ENCODE measurements at regions not wholly inside any gene's neighbourhood (a gene's known extent, or its start where the extent isn't known, plus 50 kb on each side); places are given as distances from the start of the nearest gene placed in this dataset.
A peak's percentile ranks its signal among the peaks of the same experiment; 100 is the strongest.

DNA sequence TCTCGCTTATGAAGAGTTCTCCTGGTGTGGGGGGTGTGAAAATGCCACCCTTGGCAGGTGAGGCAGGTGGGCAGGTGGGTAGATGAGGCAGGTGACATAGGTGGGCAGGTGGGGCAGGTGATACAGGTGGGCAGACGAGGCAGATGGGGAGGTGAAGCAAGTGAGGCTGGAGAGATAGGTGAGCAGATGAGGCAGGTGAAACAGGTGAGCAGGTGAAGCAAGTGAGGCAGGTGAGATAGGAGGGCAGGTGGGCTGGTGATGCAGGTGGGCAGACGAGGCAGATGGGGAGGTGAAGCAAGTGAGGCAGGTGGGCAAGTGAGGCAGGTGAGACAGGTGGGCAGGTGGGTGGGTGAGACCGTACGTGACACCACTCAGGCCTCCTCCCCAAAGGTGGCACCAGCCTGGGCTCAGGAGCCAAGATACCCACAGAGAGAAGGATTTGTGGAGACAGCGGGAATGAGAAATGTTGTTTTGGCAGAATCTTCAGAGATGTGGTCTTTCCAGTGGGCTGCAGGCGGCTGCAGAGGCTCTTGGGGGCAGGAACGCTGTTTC is 232.3 kb upstream of the MYT1L start:
- intact Hi-C loops (cut with DNase I) = no loop called here
- peak in 1 of 42 donors; percentile 29 for DNase-seq

DNA sequence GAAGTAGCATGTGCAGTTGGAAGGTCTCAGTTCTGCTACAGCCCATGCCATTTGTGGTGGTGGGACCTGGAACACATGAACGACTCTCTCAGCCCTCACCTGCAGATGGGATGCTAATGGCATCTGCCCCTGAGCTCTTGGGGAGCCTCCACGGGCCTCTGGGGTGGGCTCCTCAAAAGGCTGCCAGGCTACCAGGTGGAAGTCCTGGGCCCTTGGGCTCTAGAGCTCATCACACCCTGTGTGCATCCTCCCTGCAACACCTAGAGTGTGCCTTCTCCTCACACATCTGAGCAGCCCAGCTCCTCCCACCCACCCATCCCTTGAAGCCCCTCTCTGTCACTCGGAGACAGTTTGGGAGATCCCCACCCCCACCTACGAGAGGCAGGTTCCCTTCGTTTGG is 231.8 kb upstream of the MYT1L start:
- no peak for DNase-seq
- intact Hi-C loops (cut with DNase I) = no loop called here

DNA sequence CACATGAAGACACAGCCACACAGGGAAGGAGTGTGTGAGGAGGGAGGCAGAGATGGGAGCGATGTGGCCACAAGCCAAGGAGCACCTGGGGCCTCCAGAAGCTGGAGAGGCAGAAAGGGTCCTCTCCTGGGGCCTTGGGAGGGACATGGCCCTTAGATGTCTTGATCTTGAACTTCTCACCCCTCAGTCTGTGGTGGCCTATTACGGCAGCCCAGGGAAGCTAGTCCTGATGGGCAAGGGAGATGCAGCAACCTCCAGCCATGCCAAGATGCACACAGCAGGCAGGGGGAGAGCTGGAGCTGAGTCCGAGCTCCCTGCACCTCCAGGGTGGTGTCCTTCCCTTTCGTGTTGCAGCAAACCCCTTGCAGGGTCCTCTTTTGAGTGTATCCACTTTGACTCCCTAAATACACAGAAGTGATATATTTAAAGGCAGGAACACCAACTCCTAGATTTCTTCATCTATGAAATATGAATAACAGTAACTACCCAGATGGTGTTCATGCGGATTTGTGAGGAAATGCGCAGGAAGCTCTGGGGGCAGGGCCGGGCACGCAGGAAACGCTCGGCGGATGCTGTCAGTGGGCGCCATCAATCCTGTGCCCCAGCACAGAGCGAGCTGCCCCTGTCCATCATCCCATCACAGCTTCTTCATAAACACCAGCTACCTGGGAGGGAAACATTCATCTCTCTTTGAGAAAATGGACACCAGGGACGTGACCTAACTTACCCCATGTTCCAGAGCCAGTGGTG is 230.4 kb upstream of the MYT1L start:
- DNase-seq = peak in 1 of 42 donors; percentile 12
- intact Hi-C loops (cut with DNase I) = no loop called here

DNA sequence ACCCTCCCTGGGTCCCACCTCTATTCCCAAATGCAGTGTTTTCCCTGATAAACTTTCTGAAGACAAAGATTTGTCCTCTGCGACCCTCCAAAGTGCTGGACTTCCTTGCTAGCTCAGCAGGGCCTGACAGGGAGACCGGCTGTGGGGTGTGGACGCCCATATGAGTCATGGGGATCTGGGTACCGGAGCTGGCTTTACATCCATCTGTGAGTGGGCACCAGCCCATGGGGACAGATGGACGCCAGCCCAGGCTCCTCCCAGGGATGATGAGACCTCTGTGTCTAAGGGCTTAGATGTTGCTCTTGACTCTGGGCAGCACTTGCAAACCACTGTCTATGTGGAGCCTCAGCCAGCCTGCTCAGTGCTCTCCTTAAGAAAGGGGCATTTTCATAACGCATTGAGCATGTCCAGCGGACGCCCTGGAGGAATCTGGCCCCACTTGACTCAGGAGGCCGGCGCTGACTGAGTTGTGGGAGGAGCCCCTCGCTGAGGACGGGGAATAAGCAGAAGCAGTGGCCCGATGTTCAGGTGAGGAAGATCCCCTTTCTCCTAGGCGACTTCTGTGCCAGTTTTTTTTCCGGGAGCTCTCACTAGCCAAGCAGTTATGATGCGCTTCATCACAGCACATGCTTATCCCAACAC is 229.4 kb upstream of the MYT1L start:
- intact Hi-C loops (cut with DNase I) = no loop called here
- DNase-seq = peak in 2 of 42 donors; percentile 6 to 26

DNA sequence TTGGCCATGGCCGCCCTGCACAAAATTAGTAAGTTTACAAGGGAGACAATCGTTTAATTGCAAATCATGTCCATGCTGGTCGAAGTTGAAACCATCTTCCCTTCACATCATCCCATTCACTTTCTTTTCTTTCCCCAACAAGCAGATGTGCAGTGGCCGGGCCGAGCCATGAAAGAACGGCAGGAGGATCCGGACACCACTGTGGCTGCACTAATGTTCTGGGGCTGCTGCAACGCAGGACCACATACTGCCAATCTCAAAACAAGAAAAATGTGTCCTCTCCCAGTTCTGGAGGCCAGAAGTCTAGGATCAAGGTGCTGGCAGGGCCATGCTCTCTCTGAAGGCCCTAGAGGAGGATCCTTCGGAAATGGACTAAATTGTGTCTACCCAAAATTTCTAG is 227.4 kb upstream of the MYT1L start:
- intact Hi-C loops (cut with DNase I) = no loop called here
- DNase-seq = peak in 2 of 42 donors; percentile 18

DNA sequence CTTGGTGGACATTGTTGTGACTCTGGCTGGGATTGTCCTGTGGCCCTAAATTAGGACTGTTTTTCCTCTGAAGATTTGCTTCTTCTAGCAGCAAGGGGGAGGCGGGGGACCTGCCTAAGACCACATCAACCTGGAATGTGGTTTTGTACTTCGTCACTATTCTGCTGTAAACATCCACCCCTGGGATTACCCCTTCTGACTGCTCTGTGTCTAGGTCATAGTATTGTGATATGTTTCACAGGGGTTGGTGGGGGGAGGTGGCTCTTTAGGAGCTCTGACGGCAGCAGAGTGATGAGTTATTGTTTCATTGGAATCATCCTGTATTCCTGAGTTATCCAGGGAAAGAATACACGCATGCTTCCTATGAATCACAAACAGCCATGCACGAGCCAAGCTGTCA is 226.4 kb upstream of the MYT1L start:
- DNase-seq = no peak
- intact Hi-C loops (cut with DNase I) = no loop called here

DNA sequence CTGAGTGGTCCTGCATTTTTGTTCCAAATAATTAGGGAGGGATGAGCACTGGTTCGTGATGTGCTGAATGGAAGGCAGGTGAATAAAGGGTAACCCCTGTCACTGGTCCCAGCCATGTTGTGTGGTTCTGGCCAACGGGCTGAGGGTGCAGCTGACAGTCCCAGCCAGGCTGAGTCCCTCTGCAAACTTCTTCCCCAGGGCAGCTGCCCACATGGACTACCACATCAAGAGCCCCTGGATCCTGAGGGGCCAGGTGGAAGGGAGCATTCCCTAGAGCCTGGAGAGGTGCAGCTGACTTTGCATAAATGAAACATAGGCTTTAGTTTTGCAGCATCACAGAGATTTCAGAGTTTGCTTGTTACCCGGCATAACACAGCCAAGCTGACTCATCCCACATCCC is 219.8 kb upstream of the MYT1L start:
- intact Hi-C loops (cut with DNase I) = no loop called here
- DNase-seq = no peak

DNA sequence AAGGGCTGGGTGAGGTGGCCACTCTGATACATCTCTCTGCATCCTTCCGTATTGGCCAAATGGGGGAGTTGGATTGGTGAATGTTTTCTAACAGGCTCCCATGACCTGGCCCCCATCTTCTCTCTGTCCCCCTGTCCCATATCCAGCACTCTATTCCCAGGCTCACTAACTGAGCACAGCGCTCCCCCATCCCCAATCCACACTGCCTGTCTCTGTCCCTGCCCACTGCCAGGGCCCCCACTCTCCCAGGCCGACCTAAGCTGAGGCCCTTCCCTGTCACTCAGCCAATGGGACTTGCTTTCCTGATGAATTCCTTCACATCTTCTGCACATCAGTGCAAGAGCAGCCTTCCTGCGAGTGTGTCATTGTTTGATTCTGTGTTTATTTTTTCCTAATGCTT is 216.8 kb upstream of the MYT1L start:
- intact Hi-C loops (cut with DNase I) = no loop called here
- peak in 1 of 42 donors; percentile 27 for DNase-seq

DNA sequence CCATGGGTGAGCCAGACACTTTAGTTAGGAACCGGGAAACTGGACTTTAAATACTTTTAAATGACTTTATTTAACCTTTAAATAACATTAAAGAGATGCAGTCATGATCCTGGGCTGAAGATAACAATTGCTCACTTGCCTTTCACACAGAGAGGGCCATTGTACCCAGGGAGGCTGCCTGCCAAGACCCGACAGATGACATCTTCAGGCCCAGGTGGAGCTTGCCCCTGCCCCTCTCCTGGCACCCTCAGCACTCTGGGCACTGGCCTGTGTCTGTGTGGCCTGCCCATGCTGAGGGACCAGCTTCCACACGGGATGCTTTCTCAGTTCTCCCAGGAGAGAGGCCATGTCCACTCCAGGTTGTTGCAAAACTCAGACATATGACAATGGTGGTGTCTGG is 216.4 kb upstream of the MYT1L start:
- peak; percentile 33 to 88 (median 70) for DNase-seq
- intact Hi-C loops (cut with DNase I) = no loop called here

DNA sequence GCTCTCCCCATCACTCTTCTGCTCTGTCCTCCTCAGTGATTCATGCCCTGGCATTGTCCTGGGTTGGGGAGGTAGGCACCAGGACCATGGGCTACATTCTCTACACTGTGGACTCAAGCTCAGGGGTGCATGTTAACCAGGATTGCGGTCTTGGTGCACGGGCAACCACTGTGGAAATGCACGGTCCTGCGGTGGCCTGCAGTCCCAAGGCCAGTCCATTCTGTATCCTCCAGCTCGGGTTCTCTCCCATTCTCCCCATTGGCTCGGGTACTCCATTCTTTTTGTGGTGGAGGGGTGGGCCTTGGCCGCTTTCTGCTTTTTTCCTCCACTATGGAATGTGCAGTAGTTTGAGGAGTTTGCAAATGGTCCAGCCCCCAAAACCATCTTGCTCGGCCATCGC is 215.0 kb upstream of the MYT1L start:
- DNase-seq = no peak
- intact Hi-C loops (cut with DNase I) = no loop called here

DNA sequence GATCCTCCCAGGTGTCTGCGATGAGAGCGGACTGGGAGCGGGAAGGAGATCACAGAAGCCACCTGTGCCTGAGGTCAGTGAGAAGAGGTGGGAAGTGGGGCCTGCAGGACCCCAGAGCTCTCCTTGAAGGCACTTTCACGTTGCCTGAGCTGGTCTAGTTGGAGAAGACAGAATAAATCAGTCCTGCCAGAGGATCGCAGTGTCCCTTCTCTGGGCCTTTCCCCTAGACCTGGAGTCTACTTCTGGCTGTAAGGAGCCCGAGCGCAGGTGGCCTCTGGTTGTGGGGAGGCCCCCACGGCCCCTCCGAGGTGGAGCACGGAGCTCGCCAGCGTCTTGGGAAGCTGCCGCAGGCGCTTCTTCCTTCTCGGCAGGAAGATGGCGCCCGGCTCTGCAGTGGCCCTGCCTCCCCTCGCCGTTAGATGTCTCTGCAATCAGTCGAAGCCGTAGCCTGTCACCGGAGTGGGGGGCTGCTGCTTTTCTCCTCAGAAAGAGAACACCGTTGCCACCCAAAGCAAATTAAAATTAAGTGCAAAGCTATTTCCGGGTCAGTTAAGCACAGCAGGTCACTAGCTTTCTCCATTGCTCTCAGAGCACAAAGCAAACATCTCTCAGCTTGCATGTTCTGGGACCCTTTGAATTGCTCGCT is 212.0 kb upstream of the MYT1L start:
- intact Hi-C loops (cut with DNase I) = no loop called here
- DNase-seq = peak in 38 of 42 donors; percentile 25 to 73 (median 56)

DNA sequence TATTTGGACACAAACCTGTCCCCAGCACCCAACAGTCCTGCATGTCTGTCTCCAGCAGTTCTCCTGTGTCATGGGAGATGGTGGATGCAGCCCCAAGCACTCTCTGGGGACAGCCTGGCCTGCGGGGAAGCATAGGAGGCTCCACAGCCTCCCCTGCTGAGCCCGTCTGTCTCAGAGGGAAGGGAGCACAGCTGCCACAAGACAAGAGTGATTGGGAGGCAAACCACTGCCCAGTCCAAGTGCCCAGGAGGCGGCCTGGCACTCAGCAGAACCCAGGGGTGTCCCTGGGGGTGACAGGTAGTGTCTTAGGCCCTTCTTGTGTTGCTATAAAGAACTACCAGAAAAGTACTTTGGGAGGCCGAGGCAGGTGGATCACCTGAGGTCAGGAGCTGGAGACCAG is 211.2 kb upstream of the MYT1L start:
- no peak for DNase-seq

DNA sequence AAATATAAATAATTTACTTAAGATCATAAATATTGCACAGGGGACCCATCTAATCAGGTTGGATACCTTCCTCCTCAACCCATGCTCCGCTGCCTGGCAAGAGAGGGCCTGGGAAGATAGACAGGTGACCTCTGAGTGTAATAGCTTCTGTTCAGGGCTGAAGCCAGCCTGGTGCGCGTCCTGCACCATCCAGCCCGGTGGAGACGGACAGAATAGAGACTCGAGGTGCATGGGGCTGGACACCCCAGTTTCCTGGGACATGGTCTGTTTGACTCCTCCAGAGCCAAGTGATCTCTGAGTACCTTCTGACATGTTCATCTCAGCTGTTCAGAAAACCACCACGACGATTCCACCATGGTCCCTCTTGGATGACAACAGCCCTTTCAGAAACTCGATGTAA is 209.3 kb upstream of the MYT1L start:
- intact Hi-C loops (cut with DNase I) = no loop called here
- no peak for DNase-seq

More for the DNA sequence above, 211.2 kb upstream of the MYT1L start:
- intact Hi-C loops (cut with DNase I) = no loop called here

DNA sequence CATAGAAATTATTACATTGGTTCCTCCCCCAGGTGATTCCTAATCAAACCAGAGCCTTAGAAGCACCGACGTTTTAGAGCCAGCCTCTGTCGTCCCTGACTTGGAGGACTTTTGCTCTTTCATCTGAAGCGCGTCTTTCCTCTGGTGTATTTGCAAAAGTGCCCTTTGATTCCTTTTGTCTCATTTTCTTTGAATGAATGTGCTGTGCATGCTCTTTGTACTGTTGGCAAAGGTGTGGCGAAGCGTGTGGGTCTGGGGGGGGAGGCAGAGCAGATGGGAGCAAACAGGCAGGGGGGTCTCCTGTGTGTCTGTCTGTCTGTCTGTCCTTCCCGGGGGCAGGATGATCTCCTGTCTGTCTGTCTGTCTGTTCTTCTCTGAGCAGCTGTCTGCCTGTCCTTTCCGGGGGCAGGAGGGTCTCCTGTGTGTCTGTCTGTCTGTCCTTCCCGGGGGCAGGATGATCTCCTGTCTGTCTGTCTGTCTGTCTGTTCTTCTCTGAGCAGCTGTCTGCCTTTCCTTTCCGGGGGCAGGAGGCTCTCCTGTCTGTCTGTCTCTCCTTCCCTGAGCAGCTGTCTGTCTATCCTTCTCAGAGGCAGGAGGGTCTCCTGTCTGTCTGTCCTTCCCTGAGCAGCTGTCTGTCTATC is 205.5 kb upstream of the MYT1L start:
- intact Hi-C loops (cut with DNase I) = no loop called here

DNA sequence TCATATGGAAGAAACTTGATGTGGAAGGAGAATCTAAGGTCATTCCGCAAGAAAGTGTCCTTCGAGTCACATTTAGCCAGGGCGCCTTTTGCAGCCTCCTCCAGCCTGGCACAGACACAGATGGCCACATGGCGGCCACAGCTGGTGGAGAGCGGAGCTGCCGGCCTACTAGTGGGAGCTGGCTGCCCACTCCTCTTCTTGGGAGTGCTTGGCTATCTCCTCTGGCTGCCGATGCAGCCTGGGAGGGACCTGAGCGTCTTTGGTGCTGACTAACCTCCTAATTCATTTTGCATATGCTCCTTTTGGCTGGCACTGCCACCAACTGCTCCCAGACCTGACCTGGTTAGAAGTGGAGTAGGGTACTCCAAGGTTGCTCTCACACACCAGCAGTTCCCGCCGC is 199.3 kb upstream of the MYT1L start:
- no peak for DNase-seq
- intact Hi-C loops (cut with DNase I) = no loop called here

More for the DNA sequence above, 205.5 kb upstream of the MYT1L start:
- no peak for DNase-seq

DNA sequence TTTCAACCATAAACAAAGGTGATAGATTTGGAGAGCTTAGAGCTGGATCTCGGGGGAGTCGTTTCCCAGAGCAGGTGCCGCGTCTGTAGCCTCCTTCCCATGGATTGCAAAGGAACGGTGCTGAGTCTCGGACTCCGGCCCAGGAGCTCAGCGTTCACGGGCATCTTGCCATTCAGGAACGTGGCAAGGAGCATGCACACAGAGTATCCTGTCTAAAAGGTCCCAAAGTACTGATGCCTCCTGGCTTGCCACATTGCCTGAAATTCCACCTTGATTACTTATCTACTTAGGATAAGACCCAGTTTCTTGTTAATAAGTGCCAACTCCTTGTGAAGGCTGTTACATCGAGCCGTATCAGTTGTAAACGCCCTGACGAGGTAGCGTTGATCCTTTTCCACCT is 197.8 kb upstream of the MYT1L start:
- no peak for DNase-seq
- intact Hi-C loops (cut with DNase I) = no loop called here

DNA sequence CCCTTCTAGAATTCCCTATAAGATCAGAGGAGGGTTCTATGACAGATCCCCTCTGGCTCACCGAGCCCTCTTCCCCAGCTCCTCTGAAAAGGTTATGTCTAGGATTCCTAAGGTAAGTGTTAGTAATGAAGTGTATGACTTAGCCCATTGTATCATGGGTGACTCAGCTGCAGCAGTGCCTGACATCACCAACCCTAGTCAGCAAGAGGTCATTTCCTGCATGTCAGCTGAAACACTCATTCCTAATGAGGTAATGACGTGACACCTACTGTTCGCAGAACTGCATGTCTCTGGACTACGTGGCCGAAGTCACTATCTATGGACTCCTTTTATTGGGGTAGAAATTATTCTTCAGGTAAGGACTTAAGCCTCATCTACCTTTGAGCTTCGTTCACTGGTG is 196.1 kb upstream of the MYT1L start:
- DNase-seq = no peak
- intact Hi-C loops (cut with DNase I) = no loop called here

DNA sequence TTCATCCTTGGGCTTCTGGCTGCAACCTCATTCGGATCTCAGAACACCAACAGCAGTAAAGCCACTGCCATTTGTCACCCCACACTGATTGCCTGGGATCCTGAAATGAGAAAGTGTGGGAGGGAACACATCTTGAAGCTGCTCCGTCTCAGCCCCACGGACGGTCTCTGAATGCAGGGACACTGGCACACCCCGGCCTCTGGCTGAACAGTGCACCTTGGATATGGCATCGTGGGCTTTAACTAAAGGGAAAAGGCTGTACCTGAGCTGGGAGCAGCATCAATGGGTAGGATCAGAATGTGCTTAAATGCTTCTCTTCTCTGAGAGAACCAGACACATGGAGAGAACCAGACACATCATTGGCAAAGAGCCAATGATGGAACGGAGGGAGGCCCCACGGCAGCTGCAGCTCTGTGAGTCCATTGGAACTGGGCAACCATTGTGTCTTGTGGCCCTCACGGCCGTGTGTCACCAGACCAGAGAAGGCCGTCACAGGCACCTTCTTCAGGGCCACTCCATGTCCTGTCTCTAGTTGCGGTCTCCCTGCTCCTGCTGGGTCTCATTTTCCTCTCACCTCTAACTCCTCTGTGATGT is 193.4 kb upstream of the MYT1L start:
- intact Hi-C loops (cut with DNase I) = no loop called here
- peak in 6 of 42 donors; percentile 8 to 30 (median 24) for DNase-seq
